PC-9 (cell line): ENCODE measurements at regions not wholly inside any gene's neighbourhood (a gene's known extent, or its start where the extent isn't known, plus 50 kb on each side); places are given as distances from the start of the nearest gene placed in this dataset.

Experiments used
- BruUV-seq: library from RNA; stranded (reverse); fragments of 400-500 nt; replicated peaks from 2 replicates; lab custom pipeline; 2021; lab: Mats Ljungman, UMichigan
- CTCF ChIA-PET: fragments of 300-600 bp; sonication (Branson Sonifier 250); formaldehyde crosslinking; loops from one replicate; lab custom pipeline; 2022; ENCODE audit warnings: antibody characterized with exemption; lab: Charles Lee
- POLR2A ChIA-PET: fragments of 300-600 bp; sonication (Branson Sonifier 250); formaldehyde crosslinking; loops from one replicate; lab custom pipeline; 2022; ENCODE audit warnings: antibody characterized with exemption; ENCODE audit not compliant: unreplicated experiment; lab: Charles Lee
- DNase-seq, 2 experiments: peaks; one replicate each; pipeline versions ENCODE4 v3.0.0 to v3.0.0-alpha.2; 2015 to 2022; ENCODE audit warnings: mixed read lengths in 1 of 2
- H2AFZ ChIP-seq: fragments of 200-600 bp; sonication (generic); 2 replicates; pipeline ENCODE4 v1.8.1; 2017; ENCODE audit warnings: antibody characterized with exemption
- H3F3A ChIP-seq: fragments of 200-600 bp; sonication (generic); 2 replicates; pipeline ENCODE4 v1.8.1; 2017; ENCODE audit warnings: antibody characterized with exemption, mild to moderate bottlenecking, low read depth; ENCODE audit not compliant: insufficient read depth
- H3K27ac ChIP-seq: fragments of 200-600 bp; sonication (generic); 2 replicates; pipeline ENCODE4 v1.6.1; 2016; ENCODE audit warnings: mixed run types
- H3K27me3 ChIP-seq: fragments of 200-600 bp; sonication (generic); 2 replicates; pipeline ENCODE4 v1.6.1; 2016; ENCODE audit warnings: low read depth, mixed run types; ENCODE audit not compliant: insufficient read depth
- H3K36me3 ChIP-seq: fragments of 200-600 bp; sonication (generic); 2 replicates; pipeline ENCODE4 v1.6.1; 2016; ENCODE audit warnings: low read depth, mixed run types
- H3K4me1 ChIP-seq: fragments of 200-600 bp; sonication (generic); replicated peaks from 2 replicates; pipeline ENCODE4 v1.6.1; 2016; ENCODE audit warnings: mixed run types; ENCODE audit not compliant: insufficient read depth
- H3K4me2 ChIP-seq: fragments of 200-600 bp; sonication (generic); 2 replicates; pipeline ENCODE4 v1.6.1; 2017; ENCODE audit warnings: mixed run types
- H3K4me3 ChIP-seq: fragments of 200-600 bp; sonication (generic); 2 replicates; pipeline ENCODE4 v1.6.1; 2016; ENCODE audit warnings: mixed run types
- H3K79me2 ChIP-seq: fragments of 200-600 bp; sonication (generic); 2 replicates; pipeline ENCODE4 v1.6.1; 2017; ENCODE audit warnings: low read depth, mixed run types
- H3K9me2 ChIP-seq: fragments of 200-600 bp; sonication (generic); 2 replicates; pipeline ENCODE4 v1.8.1; 2017; ENCODE audit warnings: mild to moderate bottlenecking; ENCODE audit not compliant: insufficient read depth
- H3K9me3 ChIP-seq: fragments of 200-600 bp; sonication (generic); 2 replicates; pipeline ENCODE4 v1.8.1; 2016; ENCODE audit warnings: low read depth; ENCODE audit not compliant: insufficient read depth
- H4K20me1 ChIP-seq: fragments of 200-600 bp; sonication (generic); 2 replicates; pipeline ENCODE4 v1.8.1; 2017; ENCODE audit not compliant: insufficient read depth
- EZH2 ChIP-seq: fragments of 200-600 bp; sonication (generic); IDR thresholded peaks from 2 replicates; pipeline ENCODE4 v1.8.0; 2017; ENCODE audit warnings: antibody characterized with exemption, low read depth
- intact Hi-C: fragments of 100-400 bp; cut with micrococcal nuclease; formaldehyde crosslinking; loops from one replicate; pipeline ENCODE4 v1.10.0; 2022; ENCODE audit not compliant: unreplicated experiment
- TF ChIP-seq, protein P1 (sequence below): fragments of 200-600 bp; sonication (generic); conservative IDR thresholded peaks from 2 replicates; pipeline ENCODE4 v1.6.1; 2017; ENCODE audit warnings: mixed run types, antibody characterized with exemption, mild to moderate bottlenecking, moderate library complexity

DNA sequence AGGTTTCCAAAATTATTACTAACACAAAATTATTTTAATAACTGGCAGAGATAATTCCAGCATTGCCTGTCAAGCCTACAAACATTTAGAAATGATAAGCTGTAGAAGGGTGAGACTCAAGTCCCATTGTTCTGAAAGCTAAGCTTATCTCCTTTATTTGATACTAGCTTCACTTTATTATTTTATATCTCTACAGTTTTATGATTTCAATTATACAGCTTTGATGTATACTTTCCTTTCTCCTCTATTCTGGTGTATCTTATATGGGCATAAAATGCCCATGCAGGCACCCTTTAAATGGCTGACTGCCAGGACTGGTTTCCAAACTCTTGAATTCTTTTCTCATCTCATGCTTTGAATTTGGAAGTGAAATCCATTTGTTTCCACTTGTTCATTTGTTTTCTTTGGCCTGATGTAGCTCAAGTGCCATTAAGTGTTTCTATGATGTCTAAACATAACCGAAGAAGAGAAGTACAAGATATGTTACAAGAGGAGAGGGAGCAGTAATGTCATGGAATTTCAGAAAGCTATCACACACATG lies 372.1 kb upstream of the ARHGEF26 start:
- ChIA-PET CTCF (no interaction called here), POLR2A (interaction anchor here (0.6 kb wide), 1 partner anchor 545 kb away, joined by 23 read pairs; no protein-coding TSS in a partner anchor)
- no peak overlapping the region for H3K4me3 ChIP-seq
- H3K9me2 ChIP-seq: no peaks in the 10 kb centered on the region
- H3K27me3 ChIP-seq: no peaks in the 10 kb centered on the region
- no TSS peak for BruUV-seq
- no peak overlapping the region for H3K27ac ChIP-seq
- intact Hi-C loops: no loop called here
- H3K4me1 ChIP-seq: peaks cover 8% of the 10 kb centered on the region; the same call in 1 of the 2 replicates
- no peaks in the 10 kb centered on the region for H4K20me1 ChIP-seq
- no peak for DNase-seq
- H3F3A ChIP-seq: no peaks in the 10 kb centered on the region
- no peaks in the 10 kb centered on the region for H3K36me3 ChIP-seq
- no peak for TF ChIP-seq EZH2
- TF ChIP-seq, protein P1, sequence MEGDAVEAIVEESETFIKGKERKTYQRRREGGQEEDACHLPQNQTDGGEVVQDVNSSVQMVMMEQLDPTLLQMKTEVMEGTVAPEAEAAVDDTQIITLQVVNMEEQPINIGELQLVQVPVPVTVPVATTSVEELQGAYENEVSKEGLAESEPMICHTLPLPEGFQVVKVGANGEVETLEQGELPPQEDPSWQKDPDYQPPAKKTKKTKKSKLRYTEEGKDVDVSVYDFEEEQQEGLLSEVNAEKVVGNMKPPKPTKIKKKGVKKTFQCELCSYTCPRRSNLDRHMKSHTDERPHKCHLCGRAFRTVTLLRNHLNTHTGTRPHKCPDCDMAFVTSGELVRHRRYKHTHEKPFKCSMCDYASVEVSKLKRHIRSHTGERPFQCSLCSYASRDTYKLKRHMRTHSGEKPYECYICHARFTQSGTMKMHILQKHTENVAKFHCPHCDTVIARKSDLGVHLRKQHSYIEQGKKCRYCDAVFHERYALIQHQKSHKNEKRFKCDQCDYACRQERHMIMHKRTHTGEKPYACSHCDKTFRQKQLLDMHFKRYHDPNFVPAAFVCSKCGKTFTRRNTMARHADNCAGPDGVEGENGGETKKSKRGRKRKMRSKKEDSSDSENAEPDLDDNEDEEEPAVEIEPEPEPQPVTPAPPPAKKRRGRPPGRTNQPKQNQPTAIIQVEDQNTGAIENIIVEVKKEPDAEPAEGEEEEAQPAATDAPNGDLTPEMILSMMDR: no peak
- no peaks in the 10 kb centered on the region for H3K79me2 ChIP-seq
- no peak overlapping the region for H3K4me2 ChIP-seq
- no peak overlapping the region for H2AFZ ChIP-seq
- H3K9me3 ChIP-seq: no peaks in the 10 kb centered on the region

DNA sequence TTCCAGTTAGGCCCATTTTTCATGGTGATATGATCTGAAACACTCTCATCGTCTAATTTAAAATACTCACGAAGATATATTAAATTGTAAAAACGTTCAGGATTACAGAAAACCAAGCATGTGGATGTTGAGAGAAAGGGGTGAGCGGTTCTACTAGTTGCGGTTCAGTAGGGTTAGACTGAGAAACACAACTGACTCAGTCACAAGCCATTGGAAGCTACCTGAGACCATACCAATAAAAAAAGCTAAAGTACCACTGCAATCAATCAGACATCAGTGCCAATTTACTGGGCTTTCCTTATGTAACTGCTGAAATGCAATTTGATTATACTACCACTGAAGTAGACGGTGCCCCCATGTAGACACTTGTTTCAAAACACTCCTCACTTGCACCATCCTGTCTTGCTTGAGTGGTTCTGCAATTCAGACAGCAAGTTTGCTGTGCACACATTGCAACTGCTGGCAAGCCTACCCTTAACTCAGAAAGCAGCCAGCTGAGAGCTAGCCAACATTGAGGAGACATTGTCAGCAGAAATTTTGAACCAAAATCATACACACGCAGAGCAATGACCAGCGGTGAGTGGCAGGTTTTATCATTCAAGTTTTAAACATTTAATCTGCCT lies 368.7 kb upstream of the ARHGEF26 start:
- Histone ChIP-seq H3K79me2 (no peaks in the 10 kb centered on the region), H4K20me1 (no peaks in the 10 kb centered on the region), H3K36me3 (no peaks in the 10 kb centered on the region), H3F3A (no peaks in the 10 kb centered on the region), H3K4me3 (no peak overlapping the region), H3K27me3 (no peaks in the 10 kb centered on the region), H3K27ac (no peak overlapping the region), H3K4me2 (no peak overlapping the region), H3K4me1 (peaks cover 8% of the 10 kb centered on the region; the same call in 1 of the 2 replicates), H3K9me2 (no peaks in the 10 kb centered on the region), H3K9me3 (no peaks in the 10 kb centered on the region), H2AFZ (no peak overlapping the region; the same call in 1 of the 2 replicates)
- no peak for DNase-seq
- TF ChIP-seq EZH2: no peak
- TF ChIP-seq, protein P1: no peak
- intact Hi-C loops: no loop called here
- POLR2A ChIA-PET: no interaction called here
- no TSS peak for BruUV-seq
- CTCF ChIA-PET: no interaction called here

DNA sequence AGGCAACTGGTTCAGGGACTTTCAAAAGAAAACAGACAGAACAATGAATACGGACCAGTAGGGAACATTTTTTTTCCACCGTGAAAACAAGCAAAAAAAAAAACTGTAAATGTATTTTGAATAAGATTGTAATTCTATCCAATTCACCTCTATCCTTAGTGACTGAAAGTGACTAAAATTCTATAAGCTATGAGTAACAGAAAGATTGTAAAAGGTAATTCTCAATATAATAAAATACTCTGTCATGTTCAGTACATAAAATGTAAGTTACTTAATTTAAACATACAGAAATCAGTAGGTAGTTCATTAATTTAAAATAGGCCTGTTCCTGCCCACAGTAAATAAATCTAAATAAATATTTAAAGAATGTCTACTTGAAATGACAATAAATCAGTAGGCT lies 368.2 kb upstream of the ARHGEF26 start:
- no TSS peak for BruUV-seq
- Histone ChIP-seq H3K27me3 (no peaks in the 10 kb centered on the region), H2AFZ (no peak overlapping the region; the same call in 1 of the 2 replicates), H4K20me1 (no peaks in the 10 kb centered on the region), H3K4me2 (no peak overlapping the region), H3K27ac (no peak overlapping the region), H3K4me1 (peaks cover 8% of the 10 kb centered on the region; the same call in 1 of the 2 replicates), H3K4me3 (no peak overlapping the region), H3F3A (no peaks in the 10 kb centered on the region), H3K9me3 (no peaks in the 10 kb centered on the region), H3K9me2 (no peaks in the 10 kb centered on the region), H3K36me3 (no peaks in the 10 kb centered on the region), H3K79me2 (no peaks in the 10 kb centered on the region)
- TF ChIP-seq, protein P1: no peak
- POLR2A ChIA-PET: no interaction called here
- intact Hi-C loops: no loop called here
- CTCF ChIA-PET: no interaction called here
- no peak for DNase-seq
